HUES48 (cell line): ENCODE measurements at regions not wholly inside any gene's neighbourhood (a gene's known extent, or its start where the extent isn't known, plus 50 kb on each side); places are given as distances from the start of the nearest gene placed in this dataset.

Experiments
- H3K27ac ChIP-seq: one replicate; pipeline ENCODE4 v1.7.0; 2013; ENCODE audit warnings: low read depth, low read length, inconsistent platforms
- H3K27me3 ChIP-seq: 2 replicates; pipeline ENCODE4 v1.6.1; 2013; ENCODE audit warnings: mild to moderate bottlenecking, low read length; ENCODE audit not compliant: control insufficient read depth, insufficient read depth
- H3K36me3 ChIP-seq: 2 replicates; pipeline ENCODE4 v1.6.1; 2013; ENCODE audit warnings: low read length; ENCODE audit not compliant: control insufficient read depth, insufficient read depth
- H3K4me1 ChIP-seq: 2 replicates; pipeline ENCODE4 v1.6.1; 2013; ENCODE audit warnings: mild to moderate bottlenecking, low read length; ENCODE audit not compliant: control insufficient read depth, insufficient read depth
- H3K4me3 ChIP-seq: 2 replicates; pipeline ENCODE4 v1.5.1; 2013; ENCODE audit warnings: mild to moderate bottlenecking, low read depth, low read length
- H3K9ac ChIP-seq: 2 replicates; pipeline ENCODE4 v1.6.1; 2013; ENCODE audit warnings: mild to moderate bottlenecking, low read depth, low read length, moderate library complexity
- H3K9me3 ChIP-seq: 2 replicates; pipeline ENCODE4 v1.6.1; 2013; ENCODE audit warnings: low read length; ENCODE audit not compliant: control insufficient read depth, insufficient read depth

DNA sequence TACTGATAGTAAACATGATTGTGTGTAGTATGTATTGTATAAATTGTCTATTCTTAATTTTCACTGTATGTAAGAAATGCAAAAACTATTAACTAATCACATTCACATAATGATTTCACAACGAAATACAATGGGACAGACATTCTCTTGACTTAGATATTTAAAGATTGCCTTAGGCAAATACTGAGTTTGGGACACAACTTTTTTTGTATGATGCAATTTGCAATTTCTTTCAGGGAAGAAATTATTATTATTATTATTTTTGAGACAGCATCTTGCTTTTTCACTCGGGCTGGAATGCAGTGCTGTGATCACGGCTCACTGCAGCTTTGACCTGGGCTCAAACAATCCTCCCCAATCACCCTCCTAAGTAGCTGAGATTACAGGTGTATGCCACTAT is 173.2 kb upstream of the TRIM24 start:
- Histone ChIP-seq H3K36me3 (no peaks in the 10 kb centered on the region), H3K9me3 (peaks cover 26% of the 10 kb centered on the region), H3K27me3 (no peaks in the 10 kb centered on the region), H3K4me1 (no peaks in the 10 kb centered on the region), H3K9ac (no peak overlapping the region), H3K27ac (no peak overlapping the region), H3K4me3 (no peak overlapping the region)

DNA sequence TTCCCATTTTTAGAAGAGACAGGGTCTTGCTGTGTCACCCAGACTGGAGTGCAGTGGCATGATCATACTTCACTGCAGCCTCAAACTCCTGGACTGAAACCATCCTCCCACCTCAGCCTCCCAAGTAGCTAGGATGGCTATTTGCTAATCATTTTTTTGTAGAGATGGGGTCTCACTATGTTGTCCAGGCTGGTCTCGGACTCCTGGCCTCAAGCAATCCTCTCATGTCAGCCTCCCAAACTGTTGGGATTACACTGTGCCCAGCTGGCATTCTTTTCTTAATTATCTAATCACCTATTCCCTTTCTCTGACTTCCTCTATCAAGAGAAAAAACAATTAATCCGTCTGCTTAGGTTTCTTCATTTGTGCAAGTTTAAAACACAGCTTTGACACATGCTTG is 172.5 kb upstream of the TRIM24 start:
- no peak overlapping the region for H3K4me3 ChIP-seq
- H3K4me1 ChIP-seq: no peaks in the 10 kb centered on the region
- H3K27me3 ChIP-seq: no peaks in the 10 kb centered on the region
- no peak overlapping the region for H3K27ac ChIP-seq
- H3K9ac ChIP-seq: no peak overlapping the region
- no peaks in the 10 kb centered on the region for H3K36me3 ChIP-seq
- H3K9me3 ChIP-seq: peaks cover 26% of the 10 kb centered on the region

DNA sequence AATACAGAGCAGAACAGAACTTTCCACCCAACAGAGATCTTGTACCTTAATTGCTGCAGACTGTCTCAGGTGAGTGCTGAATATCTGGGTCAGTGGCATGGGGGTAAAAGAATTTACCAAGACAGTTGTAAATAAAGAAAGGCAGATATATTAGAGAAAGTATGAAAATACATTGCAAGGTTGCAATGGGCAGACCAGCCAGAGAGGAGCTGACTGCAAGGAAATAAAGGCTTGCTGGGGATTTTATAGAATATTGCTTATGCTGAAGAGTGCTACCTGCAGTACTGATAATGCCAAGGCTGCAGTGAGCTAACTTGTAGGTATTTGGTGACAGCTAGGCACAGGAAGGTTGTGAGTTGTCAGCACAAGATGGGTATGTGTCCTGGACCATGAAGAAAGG is 171.0 kb upstream of the TRIM24 start:
- Histone ChIP-seq H3K36me3 (no peaks in the 10 kb centered on the region), H3K4me1 (no peaks in the 10 kb centered on the region), H3K9ac (no peak overlapping the region), H3K27me3 (no peaks in the 10 kb centered on the region), H3K4me3 (no peak overlapping the region), H3K9me3 (peaks cover 26% of the 10 kb centered on the region), H3K27ac (no peak overlapping the region)

DNA sequence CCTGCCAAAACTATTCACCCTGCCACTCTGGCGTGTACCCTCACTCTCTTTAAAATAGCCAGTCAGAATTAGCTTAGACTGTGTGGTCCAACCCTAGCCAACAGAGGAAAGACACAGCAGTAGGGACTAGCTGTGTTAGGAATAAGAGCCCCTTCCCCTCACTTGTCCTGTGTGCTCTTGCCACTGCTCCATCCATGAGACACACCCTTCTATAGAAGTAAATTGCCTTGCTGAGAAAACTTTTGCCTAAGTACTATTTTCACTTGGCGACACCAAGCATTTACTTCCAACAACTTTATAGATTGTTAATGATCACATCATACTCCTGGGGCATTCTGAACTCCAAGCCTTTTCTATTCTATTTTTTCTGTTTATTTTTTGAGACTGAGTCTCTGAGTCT is 170.2 kb upstream of the TRIM24 start:
- Histone ChIP-seq H3K9ac (no peak overlapping the region), H3K4me1 (no peaks in the 10 kb centered on the region), H3K36me3 (no peaks in the 10 kb centered on the region), H3K9me3 (peaks cover 26% of the 10 kb centered on the region), H3K4me3 (peak overlapping the region; percentile 9; the same call in 1 of the 2 replicates), H3K27ac (no peak overlapping the region), H3K27me3 (no peaks in the 10 kb centered on the region)

DNA sequence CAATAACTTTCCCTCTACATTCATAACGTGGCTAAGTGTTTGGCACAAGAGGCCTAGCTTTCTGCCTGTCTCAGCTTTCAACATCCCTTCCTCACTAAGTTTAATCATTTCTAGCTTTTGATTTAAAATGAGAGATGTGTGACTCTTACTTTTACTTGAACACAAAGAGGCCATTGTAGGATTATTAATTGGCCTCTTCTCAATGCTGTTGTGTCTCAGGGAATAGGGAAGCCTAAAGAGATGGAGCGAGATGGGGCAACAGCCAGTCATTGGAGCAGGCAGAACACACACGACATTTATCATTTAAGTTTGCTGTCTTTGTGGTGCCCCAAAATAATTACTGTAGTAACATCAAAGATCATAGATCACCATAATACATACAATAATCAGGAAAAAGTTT is 167.1 kb upstream of the TRIM24 start:
- no peaks in the 10 kb centered on the region for H3K4me1 ChIP-seq
- H3K9ac ChIP-seq: no peak overlapping the region
- H3K27me3 ChIP-seq: no peaks in the 10 kb centered on the region
- H3K27ac ChIP-seq: no peak overlapping the region
- H3K9me3 ChIP-seq: peaks cover 22% of the 10 kb centered on the region
- H3K4me3 ChIP-seq: no peak overlapping the region
- no peaks in the 10 kb centered on the region for H3K36me3 ChIP-seq

DNA sequence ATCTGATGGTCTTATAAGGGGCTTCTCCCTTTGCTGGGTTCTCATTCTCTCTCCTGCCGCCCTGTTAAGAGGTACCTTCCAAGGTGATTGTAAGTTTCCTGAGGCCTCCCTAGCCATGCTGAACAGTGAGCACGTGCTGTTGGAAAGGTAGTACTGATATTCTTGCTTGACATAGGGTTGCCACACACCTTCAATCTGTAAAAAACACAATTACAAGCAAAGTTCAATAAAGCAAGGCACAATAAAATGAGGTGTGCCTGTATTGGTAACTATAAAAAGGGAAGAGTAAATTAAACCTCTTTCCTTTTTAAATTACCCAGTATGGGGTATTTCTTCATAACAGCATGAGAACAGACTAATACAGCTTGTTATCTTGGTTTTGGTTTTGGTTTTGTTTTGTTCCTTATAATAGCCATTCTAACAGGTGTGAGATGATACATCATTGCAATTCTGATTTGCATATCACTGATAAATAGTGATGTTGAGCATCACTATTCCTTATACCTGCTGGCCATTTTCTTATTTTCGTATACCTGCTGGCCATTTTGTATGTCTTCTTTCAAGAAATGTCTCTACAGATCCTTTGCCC is 164.9 kb upstream of the TRIM24 start:
- H3K4me3 ChIP-seq: no peak overlapping the region
- no peaks in the 10 kb centered on the region for H3K4me1 ChIP-seq
- no peak overlapping the region for H3K9ac ChIP-seq
- H3K36me3 ChIP-seq: no peaks in the 10 kb centered on the region
- H3K9me3 ChIP-seq: peaks cover 7% of the 10 kb centered on the region
- no peaks in the 10 kb centered on the region for H3K27me3 ChIP-seq
- H3K27ac ChIP-seq: no peak overlapping the region

DNA sequence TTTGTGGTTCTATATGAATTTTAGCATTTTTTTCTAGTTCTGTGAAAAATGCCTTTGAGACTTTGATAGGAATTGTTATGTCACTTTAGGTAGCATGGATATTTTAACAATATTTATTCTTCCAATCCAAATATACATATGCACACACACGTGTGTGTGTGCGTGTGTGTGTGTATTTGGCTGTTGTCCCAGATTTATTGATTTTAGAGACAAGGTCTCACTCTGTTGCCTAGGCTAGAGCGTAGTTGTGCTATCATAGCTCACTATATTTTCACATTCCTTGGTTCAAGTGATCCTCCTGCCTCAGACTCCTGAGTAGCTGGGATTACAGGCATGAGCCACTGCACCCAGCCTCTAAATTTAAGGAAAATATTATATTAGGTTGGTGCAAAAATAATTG is 162.5 kb upstream of the TRIM24 start:
- Histone ChIP-seq H3K4me1 (no peaks in the 10 kb centered on the region), H3K36me3 (no peaks in the 10 kb centered on the region), H3K27me3 (no peaks in the 10 kb centered on the region), H3K9me3 (no peaks in the 10 kb centered on the region), H3K27ac (no peak overlapping the region), H3K4me3 (no peak overlapping the region), H3K9ac (no peak overlapping the region)

DNA sequence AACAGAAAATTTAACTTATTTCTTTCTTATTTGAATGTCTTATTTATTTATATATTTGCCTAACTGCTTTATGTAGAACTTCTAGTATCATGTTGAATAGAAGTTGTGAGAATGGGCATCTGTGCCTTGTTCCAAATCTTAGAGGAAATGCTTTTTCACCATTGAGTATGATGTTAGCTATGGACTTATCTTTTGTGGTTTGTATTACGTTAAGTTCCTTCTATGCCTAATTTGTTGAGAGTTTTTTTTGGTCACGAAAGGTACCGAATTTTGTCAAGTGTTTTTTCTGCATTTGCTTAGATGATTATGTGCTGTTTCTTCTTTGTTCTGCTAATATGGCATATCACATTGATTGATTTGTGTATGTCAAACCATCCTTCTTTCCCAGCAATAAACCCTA is 161.0 kb upstream of the TRIM24 start:
- Histone ChIP-seq H3K4me1 (no peaks in the 10 kb centered on the region), H3K27ac (no peak overlapping the region), H3K9me3 (no peaks in the 10 kb centered on the region), H3K4me3 (no peak overlapping the region), H3K27me3 (no peaks in the 10 kb centered on the region), H3K9ac (no peak overlapping the region), H3K36me3 (no peaks in the 10 kb centered on the region)

DNA sequence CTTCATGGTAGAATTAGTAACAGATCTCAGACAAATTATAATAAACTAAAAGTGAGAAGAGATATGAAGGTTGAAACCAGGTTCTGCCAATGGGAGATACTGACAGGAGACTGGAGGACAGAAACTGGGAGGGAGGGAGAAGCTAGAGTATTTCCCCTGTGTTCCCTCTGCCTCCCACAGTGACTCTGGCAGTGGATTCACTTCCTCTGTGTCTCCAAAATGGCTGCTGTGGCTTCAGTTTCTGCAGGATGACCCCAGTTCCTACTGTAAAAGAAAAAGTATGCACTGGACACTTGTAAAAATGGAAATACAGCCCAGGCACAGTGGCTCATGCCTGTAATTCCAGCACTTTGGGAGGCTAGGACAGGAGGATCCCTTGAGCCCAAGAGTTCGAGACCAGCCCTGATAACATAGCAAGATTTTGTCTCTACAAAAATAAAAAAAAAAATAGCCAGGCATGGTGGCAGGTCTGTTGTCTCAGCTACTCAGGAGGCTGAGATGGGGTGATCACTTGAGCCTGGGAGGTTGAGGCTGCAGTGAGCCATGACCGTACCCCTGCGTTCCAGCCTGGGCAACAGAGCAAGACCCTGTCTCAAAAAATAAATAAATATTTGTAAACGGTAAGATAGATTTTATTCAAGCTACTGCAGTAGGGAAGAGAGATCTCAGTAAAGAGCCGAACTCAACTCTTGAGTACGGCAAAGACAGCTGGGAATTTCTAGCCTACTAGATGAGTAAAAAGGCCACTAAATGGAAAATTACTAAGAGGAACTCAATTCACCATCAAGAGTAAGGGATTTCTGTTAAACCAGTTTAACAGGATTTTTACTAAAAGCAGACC is 156.6 kb upstream of the TRIM24 start:
- Histone ChIP-seq H3K9me3 (no peaks in the 10 kb centered on the region), H3K9ac (no peak overlapping the region)

DNA sequence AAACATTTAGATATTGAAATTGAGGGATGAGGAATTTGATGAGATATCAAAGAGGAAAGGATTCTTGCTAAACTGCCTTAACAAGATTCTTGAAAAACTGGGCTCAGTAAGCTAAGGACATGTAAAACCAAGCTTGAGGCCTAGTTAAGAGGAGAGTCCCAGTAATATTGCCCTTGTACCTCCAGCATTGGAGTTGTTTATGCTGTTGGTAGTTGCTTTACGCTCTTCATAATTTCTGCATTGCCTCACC is 156.1 kb upstream of the TRIM24 start:
- H3K27ac ChIP-seq: no peak overlapping the region
- H3K27me3 ChIP-seq: no peaks in the 10 kb centered on the region

More for the DNA sequence above, 156.6 kb upstream of the TRIM24 start:
- Histone ChIP-seq H3K4me1 (no peaks in the 10 kb centered on the region), H3K27me3 (no peaks in the 10 kb centered on the region), H3K36me3 (no peaks in the 10 kb centered on the region), H3K4me3 (no peak overlapping the region), H3K27ac (no peak overlapping the region)

DNA sequence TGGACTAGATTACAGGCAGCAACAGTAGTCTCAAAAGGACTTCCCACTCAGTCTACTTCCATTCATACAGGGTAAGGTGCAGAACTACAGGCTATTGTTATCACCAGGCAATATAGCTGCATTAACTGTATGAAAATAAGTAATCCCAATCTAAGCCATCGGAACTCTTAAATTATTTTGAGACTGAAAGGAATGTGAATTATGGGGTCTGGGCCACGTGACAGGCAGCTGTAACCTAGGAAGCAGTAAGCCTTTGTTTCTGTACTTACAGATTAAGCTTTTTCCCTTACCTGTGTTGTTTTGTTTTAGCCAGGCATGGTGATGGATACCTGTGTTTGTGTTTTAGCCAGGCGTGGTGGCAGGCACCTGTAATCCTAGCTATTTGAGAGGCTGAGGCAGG is 152.4 kb upstream of the TRIM24 start:
- Histone ChIP-seq H3K4me1 (no peaks in the 10 kb centered on the region), H3K9ac (no peak overlapping the region), H3K4me3 (no peak overlapping the region), H3K9me3 (peaks cover 5% of the 10 kb centered on the region; the same call in 1 of the 2 replicates), H3K27ac (no peak overlapping the region), H3K36me3 (no peaks in the 10 kb centered on the region), H3K27me3 (no peaks in the 10 kb centered on the region)

More for the DNA sequence above, 156.1 kb upstream of the TRIM24 start:
- Histone ChIP-seq H3K36me3 (no peaks in the 10 kb centered on the region), H3K4me3 (no peak overlapping the region), H3K9me3 (no peaks in the 10 kb centered on the region), H3K9ac (no peak overlapping the region), H3K4me1 (no peaks in the 10 kb centered on the region)
